ENCODE measurements at regions not wholly inside any gene's neighbourhood (a gene's known extent, or its start where the extent isn't known, plus 50 kb on each side); places are given as distances from the start of the nearest gene placed in this dataset.

DNA sequence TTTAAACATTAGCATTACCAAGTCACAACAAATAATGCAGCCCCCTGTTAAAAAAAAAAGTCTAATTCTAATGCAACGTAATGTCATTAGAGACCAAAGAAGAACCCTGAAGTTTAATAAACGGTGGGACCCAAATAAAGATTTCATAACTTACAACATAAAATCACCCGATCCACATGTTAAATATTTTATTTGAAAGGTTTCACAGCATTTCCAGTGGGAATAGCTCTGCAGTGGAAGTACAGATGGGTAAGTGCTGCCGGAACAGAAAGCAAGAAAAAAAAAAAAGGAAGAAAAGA lies 320.6 kb upstream of the ZMIZ1 start:
- H3K36me3 ChIP-seq (replicated peaks in 1 of 2) = no peaks in the 10 kb centered on the region
- DNase-seq = no peak
- H3K9me3 ChIP-seq (replicated peaks in 1 of 3) = no peaks in the 10 kb centered on the region
- H3K27ac ChIP-seq = no peak overlapping the region
- TF ChIP-seq, protein P1, sequence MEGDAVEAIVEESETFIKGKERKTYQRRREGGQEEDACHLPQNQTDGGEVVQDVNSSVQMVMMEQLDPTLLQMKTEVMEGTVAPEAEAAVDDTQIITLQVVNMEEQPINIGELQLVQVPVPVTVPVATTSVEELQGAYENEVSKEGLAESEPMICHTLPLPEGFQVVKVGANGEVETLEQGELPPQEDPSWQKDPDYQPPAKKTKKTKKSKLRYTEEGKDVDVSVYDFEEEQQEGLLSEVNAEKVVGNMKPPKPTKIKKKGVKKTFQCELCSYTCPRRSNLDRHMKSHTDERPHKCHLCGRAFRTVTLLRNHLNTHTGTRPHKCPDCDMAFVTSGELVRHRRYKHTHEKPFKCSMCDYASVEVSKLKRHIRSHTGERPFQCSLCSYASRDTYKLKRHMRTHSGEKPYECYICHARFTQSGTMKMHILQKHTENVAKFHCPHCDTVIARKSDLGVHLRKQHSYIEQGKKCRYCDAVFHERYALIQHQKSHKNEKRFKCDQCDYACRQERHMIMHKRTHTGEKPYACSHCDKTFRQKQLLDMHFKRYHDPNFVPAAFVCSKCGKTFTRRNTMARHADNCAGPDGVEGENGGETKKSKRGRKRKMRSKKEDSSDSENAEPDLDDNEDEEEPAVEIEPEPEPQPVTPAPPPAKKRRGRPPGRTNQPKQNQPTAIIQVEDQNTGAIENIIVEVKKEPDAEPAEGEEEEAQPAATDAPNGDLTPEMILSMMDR (IDR thresholded peaks at IDR 0.05) = no peak
- TF ChIP-seq POLR2A (IDR thresholded peaks at IDR 0.05) = no peak
- no peaks in the 10 kb centered on the region for H3K27me3 ChIP-seq
- peaks cover 17 to 21% of the 10 kb centered on the region in 2 donors for H3K4me1 ChIP-seq (replicated peaks in 1 of 2)
- intact Hi-C loops (cut with DNase I) = no loop called here
- no peak overlapping the region for H3K4me3 ChIP-seq
- 73 to 95% (median 91%) methylated on average over 4 of the region's 4 CpGs for WGBS, 4 donors

DNA sequence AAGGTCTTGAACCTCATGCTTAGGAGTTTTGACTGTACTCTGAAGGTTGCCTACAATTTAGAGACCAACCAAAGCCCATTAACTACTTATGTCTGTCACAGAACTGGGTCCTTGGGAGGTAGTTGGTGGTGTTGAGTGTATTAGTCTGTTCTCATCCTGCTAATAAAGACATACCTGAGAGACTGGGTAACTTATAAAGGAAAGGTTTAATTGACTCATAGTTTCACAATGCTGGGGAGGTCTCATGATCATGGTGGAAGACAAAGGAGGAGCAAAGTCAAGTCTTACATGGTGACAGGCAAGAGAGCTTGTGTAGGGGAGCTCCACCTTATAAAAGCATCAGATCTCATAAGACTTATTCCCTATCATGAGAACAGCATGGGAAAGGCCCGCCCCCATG lies 319.6 kb upstream of the ZMIZ1 start:
- Histone ChIP-seq H3K36me3 (replicated peaks in 1 of 2) (no peaks in the 10 kb centered on the region), H3K4me3 (no peak overlapping the region), H3K4me1 (replicated peaks in 1 of 2) (peaks cover 11% of the 10 kb centered on the region in 2 donors), H3K27me3 (no peaks in the 10 kb centered on the region), H3K27ac (no peak overlapping the region), H3K9me3 (replicated peaks in 1 of 3) (no peaks in the 10 kb centered on the region)
- intact Hi-C loops (cut with DNase I) = no loop called here
- no peak for DNase-seq
- WGBS, 4 donors = 82 to 100% (median 92%) methylated on average over 1 of the region's 1 CpG
- TF ChIP-seq, protein P1 (IDR thresholded peaks at IDR 0.05) = no peak
- TF ChIP-seq POLR2A (IDR thresholded peaks at IDR 0.05) = no peak

DNA sequence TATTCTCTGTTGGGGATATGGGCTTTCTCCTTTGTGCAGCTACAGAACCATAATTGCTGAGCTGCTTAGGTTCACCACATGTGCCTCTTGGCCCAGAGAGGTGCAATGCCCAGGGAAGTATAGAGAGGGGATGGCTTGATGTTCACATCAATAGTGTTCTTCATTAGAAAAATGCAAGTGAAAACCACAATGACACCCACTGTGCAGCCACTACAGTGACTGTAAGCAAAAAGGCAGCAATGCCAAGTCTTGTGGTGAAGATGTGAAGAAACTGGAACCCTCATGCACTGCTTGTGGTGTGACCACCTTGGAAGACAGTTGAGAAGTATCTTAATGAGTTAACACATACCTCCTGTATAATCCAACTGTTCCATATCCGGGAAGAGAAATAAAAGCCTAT lies 318.9 kb upstream of the ZMIZ1 start:
- Histone ChIP-seq H3K27ac (no peak overlapping the region), H3K4me1 (replicated peaks in 1 of 2) (peaks cover 4% of the 10 kb centered on the region in 2 donors), H3K9me3 (replicated peaks in 1 of 3) (no peaks in the 10 kb centered on the region), H3K36me3 (replicated peaks in 1 of 2) (no peaks in the 10 kb centered on the region), H3K27me3 (no peaks in the 10 kb centered on the region), H3K4me3 (no peak overlapping the region)
- no peak for DNase-seq
- 87 to 91% (median 90%) methylated on average over 1 of the region's 1 CpG for WGBS, 4 donors
- intact Hi-C loops (cut with DNase I) = no loop called here
- no peak for TF ChIP-seq POLR2A (IDR thresholded peaks at IDR 0.05)
- TF ChIP-seq, protein P1 (IDR thresholded peaks at IDR 0.05) = no peak

GRCh38 chr10:78750418-78750817 lies 318.3 kb upstream of the ZMIZ1 start:
- no peak for TF ChIP-seq POLR2A (IDR thresholded peaks at IDR 0.05)
- TF ChIP-seq, protein P1 (IDR thresholded peaks at IDR 0.05) = no peak
- Histone ChIP-seq H3K4me1 (replicated peaks in 1 of 2) (no peaks in the 10 kb centered on the region), H3K36me3 (replicated peaks in 1 of 2) (no peaks in the 10 kb centered on the region), H3K27me3 (no peaks in the 10 kb centered on the region), H3K9me3 (replicated peaks in 1 of 3) (no peaks in the 10 kb centered on the region), H3K27ac (no peak overlapping the region), H3K4me3 (no peak overlapping the region)
- DNase-seq = no peak
- WGBS, 4 donors = 67 to 89% (median 70%) methylated on average over 5 of the region's 5 CpGs
- intact Hi-C loops (cut with DNase I) = no loop called here
